ENCODE measurements at regions not wholly inside any gene's neighbourhood (a gene's known extent, or its start where the extent isn't known, plus 50 kb on each side); places are given as distances from the start of the nearest gene placed in this dataset.

DNA sequence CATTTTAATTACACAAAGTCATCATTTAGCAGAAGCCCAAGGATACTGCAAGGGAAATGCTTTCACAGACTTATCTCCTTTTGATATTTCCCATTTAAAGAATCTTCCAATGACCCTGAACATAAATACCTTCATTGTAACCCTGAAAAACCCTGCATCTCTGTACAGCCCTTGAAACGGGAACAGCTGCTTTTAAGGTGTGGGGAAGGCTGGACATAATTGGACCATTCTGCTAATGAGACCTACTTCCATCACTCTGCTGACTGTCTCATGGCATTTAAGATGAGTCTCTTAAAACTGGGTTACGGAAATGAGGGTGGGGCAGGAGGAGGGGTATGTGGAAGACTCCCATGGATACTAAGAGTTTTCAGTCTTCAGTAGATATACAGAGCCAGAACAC is 485.8 kb downstream of the BRINP1 start:
- no peak for TF ChIP-seq CTCF (IDR thresholded peaks at IDR 0.05; ENCODE audit: low read depth, low read length)
- TF ChIP-seq, protein P1, sequence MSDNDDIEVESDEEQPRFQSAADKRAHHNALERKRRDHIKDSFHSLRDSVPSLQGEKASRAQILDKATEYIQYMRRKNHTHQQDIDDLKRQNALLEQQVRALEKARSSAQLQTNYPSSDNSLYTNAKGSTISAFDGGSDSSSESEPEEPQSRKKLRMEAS (IDR thresholded peaks at IDR 0.05; ENCODE audit: low read depth, low read length): no peak
- no peak for TF ChIP-seq MYC (IDR thresholded peaks at IDR 0.05; ENCODE audit: low read depth, low read length)
- TF ChIP-seq POLR2A (IDR thresholded peaks at IDR 0.05; ENCODE audit: extremely low read depth, insufficient read length): no peak

GRCh38 chr9:118891213-118891612 is 478.0 kb downstream of the BRINP1 start:
- no peak for TF ChIP-seq CTCF (IDR thresholded peaks at IDR 0.05; ENCODE audit: low read depth, low read length)
- TF ChIP-seq MYC (IDR thresholded peaks at IDR 0.05; ENCODE audit: low read depth, low read length): no peak
- TF ChIP-seq, protein P1 (IDR thresholded peaks at IDR 0.05; ENCODE audit: low read depth, low read length): no peak
- no peak for TF ChIP-seq POLR2A (IDR thresholded peaks at IDR 0.05; ENCODE audit: extremely low read depth, insufficient read length)
- no peak overlapping the region for H3K4me3 ChIP-seq (ENCODE audit: low read depth, low read length)
- DNase-seq (ENCODE audit: low read depth): no peak

More for the DNA sequence above, 485.8 kb downstream of the BRINP1 start:
- no peak for DNase-seq (ENCODE audit: low read depth)
- no peak overlapping the region for H3K4me3 ChIP-seq (ENCODE audit: low read depth, low read length)

DNA sequence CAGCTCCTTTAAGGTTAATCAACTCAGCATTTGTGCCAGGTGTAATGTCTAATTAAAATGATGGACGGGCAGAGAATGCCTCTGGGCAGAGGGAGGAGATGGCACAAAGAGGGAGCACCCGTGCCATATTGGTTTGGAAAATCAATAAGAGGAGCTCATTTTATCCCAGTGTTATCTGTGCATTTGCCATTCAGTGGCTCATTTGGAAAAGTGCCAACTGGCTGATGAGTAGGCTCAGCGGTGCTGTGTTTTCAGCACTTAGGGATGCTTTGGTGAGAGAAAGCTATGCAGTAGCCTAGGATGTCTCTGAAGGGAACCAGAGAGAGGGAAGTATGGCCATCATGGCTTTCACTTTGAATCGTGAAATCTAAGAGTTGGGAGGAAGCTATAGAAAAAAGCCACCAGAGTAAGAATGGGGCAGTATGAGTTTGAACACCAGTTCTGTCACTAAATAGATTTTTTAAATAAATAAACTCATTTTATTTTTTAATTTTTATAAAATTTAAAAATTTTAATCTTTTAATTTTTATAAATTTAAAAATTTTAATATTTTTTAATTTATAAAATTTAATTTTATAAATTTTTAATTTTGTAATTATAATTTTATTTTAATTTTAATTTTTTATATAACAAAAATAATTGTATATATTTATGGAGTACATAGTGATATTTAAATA is 472.8 kb downstream of the BRINP1 start:
- no peak for DNase-seq (ENCODE audit: low read depth)
- TF ChIP-seq CTCF (IDR thresholded peaks at IDR 0.05; ENCODE audit: low read depth, low read length) (no peak), POLR2A (IDR thresholded peaks at IDR 0.05; ENCODE audit: extremely low read depth, insufficient read length) (no peak), MYC (IDR thresholded peaks at IDR 0.05; ENCODE audit: low read depth, low read length) (no peak)
- TF ChIP-seq, protein P1 (IDR thresholded peaks at IDR 0.05; ENCODE audit: low read depth, low read length): no peak
- no peak overlapping the region for H3K4me3 ChIP-seq (ENCODE audit: low read depth, low read length)

DNA sequence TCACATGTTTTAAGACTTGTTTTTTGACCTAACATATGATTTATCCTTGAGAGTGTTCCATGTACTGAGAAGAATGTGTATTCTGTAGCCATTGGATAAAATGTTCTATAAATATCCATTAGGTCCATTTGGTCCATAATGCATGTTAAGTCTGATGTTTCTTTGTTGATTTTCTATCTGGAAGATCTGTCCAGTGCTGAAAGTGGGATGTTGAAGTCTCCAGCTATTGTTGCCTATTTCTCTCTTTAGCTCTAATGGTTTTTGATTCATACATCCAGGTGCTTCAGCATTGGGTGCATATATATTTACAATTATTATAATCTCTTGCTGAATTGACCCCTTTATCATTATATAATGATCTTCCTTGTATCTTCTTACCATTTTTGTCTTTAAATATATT is 451.1 kb downstream of the BRINP1 start:
- TF ChIP-seq CTCF (IDR thresholded peaks at IDR 0.05; ENCODE audit: low read depth, low read length) (no peak), MYC (IDR thresholded peaks at IDR 0.05; ENCODE audit: low read depth, low read length) (no peak), POLR2A (IDR thresholded peaks at IDR 0.05; ENCODE audit: extremely low read depth, insufficient read length) (no peak)
- TF ChIP-seq, protein P1 (IDR thresholded peaks at IDR 0.05; ENCODE audit: low read depth, low read length): no peak
- DNase-seq (ENCODE audit: low read depth): no peak
- no peak overlapping the region for H3K4me3 ChIP-seq (ENCODE audit: low read depth, low read length)

- H3K4me3 ChIP-seq (ENCODE audit: low read depth, low read length): no peak overlapping the region
- TF ChIP-seq, protein P1 (IDR thresholded peaks at IDR 0.05; ENCODE audit: low read depth, low read length): no peak
- no peak for TF ChIP-seq CTCF (IDR thresholded peaks at IDR 0.05; ENCODE audit: low read depth, low read length)
- TF ChIP-seq MYC (IDR thresholded peaks at IDR 0.05; ENCODE audit: low read depth, low read length): no peak
- no peak for TF ChIP-seq POLR2A (IDR thresholded peaks at IDR 0.05; ENCODE audit: extremely low read depth, insufficient read length)
- DNase-seq (ENCODE audit: low read depth): no peak
Observed at GRCh38 chr9:118928722-118929121, 440.5 kb downstream of the BRINP1 start.
